Stimulated activated memory B cell treated with anti-CD40 and anti-IgM and Interleukin-4, amounts not matched to agents 10 μg/mL and 1 μg/mL and 100 μg/mL, for 72 hours (primary cell): ENCODE measurements at regions not wholly inside any gene's neighbourhood (a gene's known extent, or its start where the extent isn't known, plus 50 kb on each side); places are given as distances from the start of the nearest gene placed in this dataset.
A peak's percentile ranks its signal among the peaks of the same experiment; 100 is the strongest.

Source experiments
- ATAC-seq: fragments of 150-1000 bp; cut with Tn5 transposase; 2 replicates; pipeline ENCODE4 v1.10.0; 2021
- H3K27ac Mint-ChIP-seq: one replicate; pipeline ENCODE4 v1.8.0; 2022; ENCODE audit warnings: mild to moderate bottlenecking, mixed read lengths
- H3K27me3 Mint-ChIP-seq: one replicate; pipeline ENCODE4 v1.8.0; 2022; ENCODE audit warnings: mixed read lengths
- H3K36me3 Mint-ChIP-seq: one replicate; pipeline ENCODE4 v1.8.0; 2022; ENCODE audit warnings: mixed read lengths
- H3K4me1 Mint-ChIP-seq: one replicate; pipeline ENCODE4 v1.8.0; 2022; ENCODE audit warnings: mixed read lengths
- H3K4me3 Mint-ChIP-seq: one replicate; pipeline ENCODE4 v1.8.0; 2022; ENCODE audit warnings: mild to moderate bottlenecking, moderate library complexity, mixed read lengths
- H3K9me3 Mint-ChIP-seq: one replicate; pipeline ENCODE4 v1.8.0; 2022; ENCODE audit warnings: mixed read lengths

DNA sequence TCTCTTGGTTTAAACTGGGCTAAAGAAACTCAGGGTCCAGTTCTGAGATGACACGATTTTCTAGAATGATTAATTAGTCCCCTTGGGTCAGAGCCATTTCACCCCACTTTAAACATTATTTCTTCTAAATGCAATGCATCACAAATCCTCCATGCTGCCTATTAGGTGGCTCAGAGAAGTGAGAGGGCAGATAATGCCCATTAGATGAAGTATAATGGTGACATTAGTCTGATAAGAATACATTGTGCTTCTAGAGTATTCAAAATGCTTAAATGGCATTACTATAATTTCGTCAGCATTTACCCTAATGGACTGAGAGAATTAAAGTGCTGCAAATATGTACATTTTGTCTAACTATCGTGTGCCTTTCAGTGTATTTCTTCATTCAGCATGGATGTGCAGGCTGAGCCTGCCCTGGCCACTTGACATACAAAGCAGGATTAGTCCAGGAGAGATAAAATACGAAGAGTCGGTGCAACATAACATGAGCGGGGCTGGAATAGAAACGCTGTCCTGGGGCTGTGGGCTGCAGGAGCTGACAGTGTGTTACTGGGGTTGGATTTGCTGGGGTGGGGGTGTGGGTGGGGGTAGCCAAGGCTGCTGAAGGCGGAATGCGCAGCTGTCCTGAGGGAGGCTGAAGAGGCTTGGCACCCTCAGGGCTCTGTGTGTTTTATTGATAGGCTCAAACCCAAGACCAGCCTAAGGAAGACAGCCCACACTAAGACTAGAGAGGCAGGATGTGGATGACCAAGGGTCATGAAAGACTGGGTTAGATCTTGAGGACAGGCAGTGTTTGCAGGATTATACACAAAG lies 52.8 kb upstream of the KLF6 start:
- no peaks in the 10 kb centered on the region for H3K27me3 Mint-ChIP-seq
- H3K27ac Mint-ChIP-seq, result peak overlapping the region; percentile 42
- peaks cover 4% of the 10 kb centered on the region for H3K9me3 Mint-ChIP-seq

DNA sequence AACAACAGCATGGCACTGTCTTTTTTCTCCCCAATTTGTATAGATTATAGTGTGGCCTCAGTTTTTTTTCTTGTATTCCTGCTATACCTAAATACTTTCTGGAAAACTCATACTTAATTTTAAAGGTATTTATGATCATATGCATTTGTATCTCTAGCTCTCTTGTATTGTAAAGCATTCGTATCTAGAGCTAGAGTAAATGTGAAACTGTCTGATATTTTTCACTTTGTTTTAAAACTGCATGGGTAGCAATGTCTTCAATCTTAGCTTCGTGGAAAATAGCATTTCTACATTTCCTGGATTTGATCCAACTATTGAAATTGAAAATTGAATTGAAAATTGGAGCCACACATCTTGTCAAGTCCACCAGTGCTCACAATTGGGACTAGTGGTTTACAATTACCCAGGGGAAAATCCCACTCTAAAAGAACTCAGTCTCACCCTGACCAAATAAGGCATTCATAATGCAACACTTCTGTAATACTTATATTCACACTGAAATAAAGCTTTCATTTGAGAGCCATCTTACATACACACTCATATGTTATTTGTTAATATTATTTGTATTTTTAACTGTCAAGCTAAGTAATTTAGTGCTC lies 51.3 kb upstream of the KLF6 start:
- peak overlapping the region; percentile 87 for H3K27ac Mint-ChIP-seq
- no peaks in the 10 kb centered on the region for H3K27me3 Mint-ChIP-seq
- peaks cover 43% of the 10 kb centered on the region for H3K4me1 Mint-ChIP-seq
- H3K9me3 Mint-ChIP-seq, result no peaks in the 10 kb centered on the region
- ATAC-seq, result peak; percentile 80
- peak overlapping the region; percentile 54 for H3K4me3 Mint-ChIP-seq
- no peaks in the 10 kb centered on the region for H3K36me3 Mint-ChIP-seq

More for the DNA sequence above, 52.8 kb upstream of the KLF6 start:
- no peak for ATAC-seq
- no peak overlapping the region for H3K4me3 Mint-ChIP-seq
- H3K36me3 Mint-ChIP-seq, result no peaks in the 10 kb centered on the region
- H3K4me1 Mint-ChIP-seq, result peaks cover 36% of the 10 kb centered on the region

DNA sequence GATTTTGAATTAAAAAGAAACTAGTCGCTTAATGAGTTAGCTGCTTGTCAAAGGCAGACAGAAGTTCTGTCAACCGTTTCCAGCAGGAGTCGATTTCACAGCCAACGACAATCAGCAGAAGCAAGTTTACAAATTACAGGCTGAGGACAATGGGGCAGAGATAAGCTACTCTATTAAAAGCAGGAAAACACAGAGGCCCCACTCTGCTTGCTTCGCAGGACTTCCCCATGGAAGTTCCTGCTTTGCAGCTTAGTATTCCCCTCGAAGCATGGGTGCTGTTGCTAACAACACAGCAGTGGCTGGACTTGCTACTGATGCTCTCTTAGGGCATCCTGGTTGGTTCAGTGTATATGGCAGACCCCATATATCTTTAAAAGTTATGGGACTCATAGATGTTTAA lies 50.8 kb upstream of the KLF6 start:
- Mint-ChIP-seq H3K9me3 (no peaks in the 10 kb centered on the region), H3K4me3 (no peak overlapping the region), H3K27ac (peak overlapping the region; percentile 87), H3K27me3 (no peaks in the 10 kb centered on the region), H3K36me3 (no peaks in the 10 kb centered on the region), H3K4me1 (peaks cover 43% of the 10 kb centered on the region)
- peak; percentile 77 for ATAC-seq

DNA sequence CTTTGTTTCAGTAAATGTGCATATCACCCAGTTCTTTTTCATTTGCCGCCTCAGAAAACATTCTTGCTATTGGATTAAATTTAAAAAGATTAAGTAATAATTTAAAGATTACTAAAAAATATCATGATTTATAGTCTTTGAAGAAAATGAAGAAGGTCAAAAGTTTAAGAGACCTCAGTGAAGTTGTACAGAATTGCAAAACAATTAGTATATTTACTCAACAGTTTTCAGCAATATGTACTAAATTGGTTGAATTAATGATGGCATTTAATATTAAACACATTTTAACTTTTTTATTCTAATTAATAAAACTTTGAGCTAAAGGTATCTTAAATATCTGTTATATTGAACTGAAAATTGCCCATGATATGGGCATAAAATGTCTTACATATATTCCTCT lies 49.9 kb upstream of the KLF6 start:
- H3K36me3 Mint-ChIP-seq, result no peaks in the 10 kb centered on the region
- no peaks in the 10 kb centered on the region for H3K27me3 Mint-ChIP-seq
- ATAC-seq, result no peak
- peaks cover 48% of the 10 kb centered on the region for H3K4me1 Mint-ChIP-seq
- no peaks in the 10 kb centered on the region for H3K9me3 Mint-ChIP-seq
- H3K27ac Mint-ChIP-seq, result no peak overlapping the region
- H3K4me3 Mint-ChIP-seq, result no peak overlapping the region
